Colonic mucosa (tissue), 4 donors: ENCODE measurements at regions not wholly inside any gene's neighbourhood (a gene's known extent, or its start where the extent isn't known, plus 50 kb on each side); places are given as distances from the start of the nearest gene placed in this dataset.
"Not testable (repeated sequence)": the region's sequence is repeated elsewhere in the genome, so short reads cannot be mapped to it uniquely, and the experiment has no call there.

Source experiments
- DNase-seq: peaks from one replicate; pipeline ENCODE4 v3.0.0-alpha.2; 2020
- H3K27ac ChIP-seq: fragments of 200-600 bp; one replicate; pipeline ENCODE4 v1.8.0; 2021
- H3K27me3 ChIP-seq: fragments of 200-600 bp; one replicate; pipeline ENCODE4 v1.8.0; 2021
- H3K36me3 ChIP-seq: fragments of 200-600 bp; one replicate; pipeline ENCODE4 v1.8.0; 2021
- H3K4me1 ChIP-seq: fragments of 200-600 bp; one replicate; pipeline ENCODE4 v1.8.0; 2021; ENCODE audit warnings: mild to moderate bottlenecking
- H3K4me3 ChIP-seq: fragments of 200-600 bp; one replicate; pipeline ENCODE4 v1.8.0; 2021
- H3K9ac ChIP-seq, 2 donors: one replicate each; pipeline ENCODE4 v1.7.0; 2013; ENCODE audit warnings: control low read depth in 2 of 2, low read depth in 2 of 2, low read length in 2 of 2
- H3K9me3 ChIP-seq: fragments of 200-600 bp; one replicate; pipeline ENCODE4 v1.8.0; 2021
- CTCF ChIP-seq: fragments of 200-600 bp; IDR thresholded peaks from one replicate; pipeline ENCODE4 v1.8.0; 2022; ENCODE audit warnings: antibody characterized with exemption, mild to moderate bottlenecking
- intact Hi-C: fragments of 100-400 bp; cut with DNase I; formaldehyde crosslinking; loops from one replicate; pipeline ENCODE4 v1.14.1; 2022
- donor health status: healthy.
- donor health status: DM: no; HTN: no; CAD: no.
- donor health status: DM: no; HTN: no; CAD: no.

GRCh38 chr5:86461169-86461956 is 156.4 kb upstream of the COX7C start:
- no peak overlapping the region for H3K27ac ChIP-seq
- intact Hi-C loops, result no loop called here
- no peak for TF ChIP-seq CTCF

GRCh38 chr5:86463339-86463738 is 154.4 kb upstream of the COX7C start:
- no peak for DNase-seq
- Histone ChIP-seq H3K4me1 (no peaks in the 10 kb centered on the region), H3K36me3 (no peaks in the 10 kb centered on the region), H3K9me3 (no peaks in the 10 kb centered on the region), H3K9ac (no peak overlapping the region), H3K4me3 (no peak overlapping the region), H3K27me3 (no peaks in the 10 kb centered on the region), H3K27ac (no peak overlapping the region)
- TF ChIP-seq CTCF, result no peak
- intact Hi-C loops, result no loop called here

More at GRCh38 chr5:86461169-86461956, 156.4 kb upstream of the COX7C start:
- H3K4me1 ChIP-seq, result no peaks in the 10 kb centered on the region
- H3K9me3 ChIP-seq, result no peaks in the 10 kb centered on the region
- H3K9ac ChIP-seq, result no peak overlapping the region
- DNase-seq, result no peak
- H3K4me3 ChIP-seq, result no peak overlapping the region
- no peaks in the 10 kb centered on the region for H3K36me3 ChIP-seq
- H3K27me3 ChIP-seq, result no peaks in the 10 kb centered on the region

GRCh38 chr5:86465052-86465838 is 152.5 kb upstream of the COX7C start:
- Histone ChIP-seq H3K27ac (no peak overlapping the region), H3K9ac (no peak overlapping the region), H3K27me3 (no peaks in the 10 kb centered on the region), H3K9me3 (no peaks in the 10 kb centered on the region), H3K36me3 (no peaks in the 10 kb centered on the region), H3K4me3 (no peak overlapping the region), H3K4me1 (no peaks in the 10 kb centered on the region)
- TF ChIP-seq CTCF, result no peak
- intact Hi-C loops, result no loop called here
- DNase-seq, result no peak

- H3K4me1 ChIP-seq, intact Hi-C loops, H3K9me3 ChIP-seq, H3K4me3 ChIP-seq, H3K36me3 ChIP-seq, DNase-seq, H3K27me3 ChIP-seq, H3K9ac ChIP-seq, H3K27ac ChIP-seq: not testable (repeated sequence)
Observed at GRCh38 chr5:86466721-86467120, 151.0 kb upstream of the COX7C start.

- Histone ChIP-seq H3K27me3 (no peaks in the 10 kb centered on the region), H3K4me3 (no peak overlapping the region), H3K36me3 (no peaks in the 10 kb centered on the region), H3K4me1 (no peaks in the 10 kb centered on the region), H3K27ac (no peak overlapping the region), H3K9ac (no peak overlapping the region), H3K9me3 (no peaks in the 10 kb centered on the region)
- intact Hi-C loops, result no loop called here
- DNase-seq, result no peak
- no peak for TF ChIP-seq CTCF
Observed at GRCh38 chr5:86482008-86482407, 135.7 kb upstream of the COX7C start.

- Histone ChIP-seq H3K27me3 (no peaks in the 10 kb centered on the region), H3K36me3 (no peaks in the 10 kb centered on the region), H3K4me3 (no peak overlapping the region), H3K9ac (no peak overlapping the region), H3K9me3 (no peaks in the 10 kb centered on the region), H3K27ac (no peak overlapping the region), H3K4me1 (no peaks in the 10 kb centered on the region)
- TF ChIP-seq CTCF, result no peak
- intact Hi-C loops, result no loop called here
- DNase-seq, result no peak
Observed at GRCh38 chr5:86493777-86494176, 124.0 kb upstream of the COX7C start.
